ENCODE measurements at regions not wholly inside any gene's neighbourhood (a gene's known extent, or its start where the extent isn't known, plus 50 kb on each side); places are given as distances from the start of the nearest gene placed in this dataset.

GRCh38 chrX:9164086-9164485 lies 130.2 kb upstream of the FAM9B start:
- peaks cover 5% of the 10 kb centered on the region for H3K4me1 Mint-ChIP-seq (ENCODE audit: unreplicated experiment)
- no peaks in the 10 kb centered on the region for H3K36me3 Mint-ChIP-seq
- DNase-seq (ENCODE audit: extremely low spot score, unreplicated experiment): no peak
- H3K9me3 Mint-ChIP-seq: peaks cover 25% of the 10 kb centered on the region
- H3K27ac Mint-ChIP-seq: no peak overlapping the region
- H3K4me3 Mint-ChIP-seq: no peak overlapping the region
- TF ChIP-seq, protein P1, sequence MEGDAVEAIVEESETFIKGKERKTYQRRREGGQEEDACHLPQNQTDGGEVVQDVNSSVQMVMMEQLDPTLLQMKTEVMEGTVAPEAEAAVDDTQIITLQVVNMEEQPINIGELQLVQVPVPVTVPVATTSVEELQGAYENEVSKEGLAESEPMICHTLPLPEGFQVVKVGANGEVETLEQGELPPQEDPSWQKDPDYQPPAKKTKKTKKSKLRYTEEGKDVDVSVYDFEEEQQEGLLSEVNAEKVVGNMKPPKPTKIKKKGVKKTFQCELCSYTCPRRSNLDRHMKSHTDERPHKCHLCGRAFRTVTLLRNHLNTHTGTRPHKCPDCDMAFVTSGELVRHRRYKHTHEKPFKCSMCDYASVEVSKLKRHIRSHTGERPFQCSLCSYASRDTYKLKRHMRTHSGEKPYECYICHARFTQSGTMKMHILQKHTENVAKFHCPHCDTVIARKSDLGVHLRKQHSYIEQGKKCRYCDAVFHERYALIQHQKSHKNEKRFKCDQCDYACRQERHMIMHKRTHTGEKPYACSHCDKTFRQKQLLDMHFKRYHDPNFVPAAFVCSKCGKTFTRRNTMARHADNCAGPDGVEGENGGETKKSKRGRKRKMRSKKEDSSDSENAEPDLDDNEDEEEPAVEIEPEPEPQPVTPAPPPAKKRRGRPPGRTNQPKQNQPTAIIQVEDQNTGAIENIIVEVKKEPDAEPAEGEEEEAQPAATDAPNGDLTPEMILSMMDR (conservative IDR thresholded peaks at IDR 0.05): no peak
- no peaks in the 10 kb centered on the region for H3K27me3 Mint-ChIP-seq

GRCh38 chrX:9164533-9165426 lies 130.9 kb upstream of the FAM9B start:
- H3K4me3 Mint-ChIP-seq: no peak overlapping the region
- peaks cover 5% of the 10 kb centered on the region for H3K4me1 Mint-ChIP-seq (ENCODE audit: unreplicated experiment)
- TF ChIP-seq, protein P1 (conservative IDR thresholded peaks at IDR 0.05): no peak
- H3K27ac Mint-ChIP-seq: no peak overlapping the region
- H3K27me3 Mint-ChIP-seq: no peaks in the 10 kb centered on the region
- H3K36me3 Mint-ChIP-seq: no peaks in the 10 kb centered on the region
- H3K9me3 Mint-ChIP-seq: peaks cover 25% of the 10 kb centered on the region
- no peak for DNase-seq (ENCODE audit: extremely low spot score, unreplicated experiment)

- H3K9me3 Mint-ChIP-seq: peaks cover 18% of the 10 kb centered on the region
- H3K27ac Mint-ChIP-seq: no peak overlapping the region
- peaks cover 5% of the 10 kb centered on the region for H3K4me1 Mint-ChIP-seq (ENCODE audit: unreplicated experiment)
- H3K27me3 Mint-ChIP-seq: no peaks in the 10 kb centered on the region
- TF ChIP-seq, protein P1 (conservative IDR thresholded peaks at IDR 0.05): no peak
- DNase-seq (ENCODE audit: extremely low spot score, unreplicated experiment): no peak
- H3K36me3 Mint-ChIP-seq: no peaks in the 10 kb centered on the region
- H3K4me3 Mint-ChIP-seq: no peak overlapping the region
These were observed 132.6 kb upstream of the FAM9B start for GRCh38 chrX:9166584-9166944.

GRCh38 chrX:9171841-9172463 lies 138.0 kb upstream of the FAM9B start:
- Mint-ChIP-seq H3K4me3 (no peak overlapping the region), H3K4me1 (ENCODE audit: unreplicated experiment) (no peaks in the 10 kb centered on the region), H3K36me3 (no peaks in the 10 kb centered on the region), H3K9me3 (peaks cover 4% of the 10 kb centered on the region), H3K27ac (no peak overlapping the region), H3K27me3 (no peaks in the 10 kb centered on the region)
- no peak for DNase-seq (ENCODE audit: extremely low spot score, unreplicated experiment)
- TF ChIP-seq, protein P1 (conservative IDR thresholded peaks at IDR 0.05): no peak

DNA sequence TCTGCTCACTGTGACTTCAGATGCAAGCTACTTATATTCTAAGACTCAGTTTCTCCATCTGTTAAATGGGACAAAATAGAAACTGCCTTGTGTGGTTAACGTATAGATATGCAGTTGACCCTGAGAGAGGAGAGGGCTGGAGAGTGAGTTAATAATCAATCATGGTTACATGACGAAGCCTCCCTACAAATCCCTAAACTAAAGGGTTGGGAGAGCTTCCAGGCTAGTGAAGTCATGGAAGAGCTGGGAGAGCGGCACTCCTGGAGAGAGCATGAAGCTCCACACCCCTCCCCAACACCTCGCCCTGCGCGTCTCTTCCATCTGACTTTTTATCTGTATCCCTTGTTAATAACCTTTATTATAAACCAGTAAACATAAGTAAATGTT lies 138.5 kb upstream of the FAM9B start:
- no peaks in the 10 kb centered on the region for H3K27me3 Mint-ChIP-seq
- no peak overlapping the region for H3K27ac Mint-ChIP-seq
- TF ChIP-seq, protein P1 (conservative IDR thresholded peaks at IDR 0.05): no peak

More for the DNA sequence above, 138.5 kb upstream of the FAM9B start:
- no peak for DNase-seq (ENCODE audit: extremely low spot score, unreplicated experiment)
- Mint-ChIP-seq H3K4me3 (no peak overlapping the region), H3K4me1 (ENCODE audit: unreplicated experiment) (no peaks in the 10 kb centered on the region), H3K9me3 (peaks cover 4% of the 10 kb centered on the region), H3K36me3 (no peaks in the 10 kb centered on the region)
